SK-N-SH treated with all-trans-retinoic acid at 6 μM for 48 hours (cell line): ENCODE measurements at regions not wholly inside any gene's neighbourhood (a gene's known extent, or its start where the extent isn't known, plus 50 kb on each side); places are given as distances from the start of the nearest gene placed in this dataset.

ENCODE experiments used
- ARNTL ChIP-seq: fragments of 450-650 bp; formaldehyde crosslinking; IDR thresholded peaks from 2 replicates; pipeline ENCODE4 v1.5.0; 2020; ENCODE audit warnings: low read depth, mild to moderate bottlenecking, moderate library complexity, borderline replicate concordance
- CSRNP3 ChIP-seq: fragments of 250-450 bp; sonication (Bioruptor Pico); IDR thresholded peaks from 2 replicates; pipeline ENCODE4 v1.5.1; 2021; ENCODE audit warnings: mild to moderate bottlenecking, moderate library complexity
- ZFP30 ChIP-seq: fragments of 450-650 bp; formaldehyde crosslinking; IDR thresholded peaks from 2 replicates; pipeline ENCODE4 v1.5.0; 2022; ENCODE audit warnings: mild to moderate bottlenecking, moderate library complexity
- ZNF70 ChIP-seq: fragments of 450-650 bp; formaldehyde crosslinking; IDR thresholded peaks from 2 replicates; pipeline ENCODE4 v1.5.0; 2020; ENCODE audit warnings: mild to moderate bottlenecking, moderate library complexity

- TF ChIP-seq CSRNP3 (CRISPR knock-in tag) (no peak), ZFP30 (CRISPR knock-in tag) (no peak), ARNTL (CRISPR knock-in tag) (no peak), ZNF70 (no peak)
Observed at GRCh38 chr3:160618878-160619277, 53.5 kb upstream of the KPNA4 start.
